ENCODE measurements at regions not wholly inside any gene's neighbourhood (a gene's known extent, or its start where the extent isn't known, plus 50 kb on each side); places are given as distances from the start of the nearest gene placed in this dataset.

- no peak for DNase-seq
- no peak overlapping the region for H3K27ac ChIP-seq
- WGBS, 5 donors, result 18 to 75% (median 35%) methylated on average over 1 of the region's 1 CpG
These were observed 87.8 kb upstream of the GALNT15 start for GRCh38 chr3:16086690-16087089.

GRCh38 chr3:16088496-16088895 lies 86.0 kb upstream of the GALNT15 start:
- TF ChIP-seq CTCF (IDR thresholded peaks at IDR 0.05) (no peak), POLR2A (IDR thresholded peaks at IDR 0.05) (no peak), EP300 (IDR thresholded peaks at IDR 0.05) (no peak), POLR2AphosphoS5 (IDR thresholded peaks at IDR 0.05) (no peak)
- intact Hi-C loops (cut with DNase I; ENCODE audit: low total_unique reads), result no loop called here

More at GRCh38 chr3:16086690-16087089, 87.8 kb upstream of the GALNT15 start:
- intact Hi-C loops (cut with DNase I; ENCODE audit: low total_unique reads), result no loop called here
- Histone ChIP-seq H3K4me3 (no peak overlapping the region), H3K36me3 (no peaks in the 10 kb centered on the region), H3K27me3 (no peaks in the 10 kb centered on the region), H3K4me1 (peaks cover 0 to 24% (median 14%) of the 10 kb centered on the region in 4 donors), H3K9me3 (peaks cover 0 to 11% (median 5%) of the 10 kb centered on the region in 4 donors)
- no peak for TF ChIP-seq POLR2AphosphoS5 (IDR thresholded peaks at IDR 0.05)
- no peak for TF ChIP-seq EP300 (IDR thresholded peaks at IDR 0.05)
- no peak for TF ChIP-seq POLR2A (IDR thresholded peaks at IDR 0.05)
- no peak for TF ChIP-seq CTCF (IDR thresholded peaks at IDR 0.05)

GRCh38 chr3:16089521-16089920 lies 85.0 kb upstream of the GALNT15 start:
- 85 to 100% (median 96%) methylated on average over 1 of the region's 1 CpG for WGBS, 5 donors
- DNase-seq, result no peak
- TF ChIP-seq POLR2A (IDR thresholded peaks at IDR 0.05) (no peak), POLR2AphosphoS5 (IDR thresholded peaks at IDR 0.05) (no peak), EP300 (IDR thresholded peaks at IDR 0.05) (no peak), CTCF (IDR thresholded peaks at IDR 0.05) (no peak)

More at GRCh38 chr3:16088496-16088895, 86.0 kb upstream of the GALNT15 start:
- DNase-seq, result no peak
- Histone ChIP-seq H3K4me1 (peaks cover 0 to 24% (median 14%) of the 10 kb centered on the region in 4 donors), H3K9me3 (no peaks in the 10 kb centered on the region), H3K27me3 (no peaks in the 10 kb centered on the region), H3K4me3 (no peak overlapping the region), H3K27ac (no peak overlapping the region), H3K36me3 (no peaks in the 10 kb centered on the region)
- 87 to 96% (median 94%) methylated on average over 1 of the region's 1 CpG for WGBS, 5 donors

GRCh38 chr3:16090024-16090423 lies 84.5 kb upstream of the GALNT15 start:
- no peaks in the 10 kb centered on the region for H3K27me3 ChIP-seq
- no peaks in the 10 kb centered on the region for H3K36me3 ChIP-seq
- no peak for TF ChIP-seq EP300 (IDR thresholded peaks at IDR 0.05)
- TF ChIP-seq CTCF (IDR thresholded peaks at IDR 0.05), result no peak
- TF ChIP-seq POLR2AphosphoS5 (IDR thresholded peaks at IDR 0.05), result peak in 1 of 3 donors; percentile 28
- peak in 1 of 2 donors; percentile 76 for DNase-seq
- intact Hi-C loops (cut with DNase I; ENCODE audit: low total_unique reads), result no loop called here
- WGBS, 5 donors, result 14 to 32% (median 16%) methylated on average over 1 of the region's 1 CpG
- H3K27ac ChIP-seq, result no peak overlapping the region
- H3K9me3 ChIP-seq, result no peaks in the 10 kb centered on the region
- H3K4me3 ChIP-seq, result no peak overlapping the region
- H3K4me1 ChIP-seq, result peaks cover 0 to 24% (median 14%) of the 10 kb centered on the region in 4 donors

More at GRCh38 chr3:16089521-16089920, 85.0 kb upstream of the GALNT15 start:
- Histone ChIP-seq H3K4me3 (no peak overlapping the region), H3K9me3 (no peaks in the 10 kb centered on the region), H3K27me3 (no peaks in the 10 kb centered on the region), H3K4me1 (peaks cover 0 to 24% (median 14%) of the 10 kb centered on the region in 4 donors), H3K27ac (no peak overlapping the region), H3K36me3 (no peaks in the 10 kb centered on the region)
- intact Hi-C loops (cut with DNase I; ENCODE audit: low total_unique reads), result no loop called here
